HTR-8/SVneo (cell line): ENCODE measurements at regions not wholly inside any gene's neighbourhood (a gene's known extent, or its start where the extent isn't known, plus 50 kb on each side); places are given as distances from the start of the nearest gene placed in this dataset.
"Not testable (repeated sequence)": the region's sequence is repeated elsewhere in the genome, so short reads cannot be mapped to it uniquely, and the experiment has no call there.

Experiments
- DNase-seq: peaks from one replicate; pipeline ENCODE4 v3.0.0; 2011; ENCODE audit warnings: low spot score, mixed read lengths; ENCODE audit not compliant: insufficient read length
- FAIRE-seq: peaks from 2 replicates; lab custom pipeline; 2011; peaks lifted over from hg19 to GRCh38; lab: Jason Lieb, UNC

GRCh38 chr13:112144616-112145550 lies 77.9 kb downstream of the SOX1 start:
- FAIRE-seq, result no peak
- DNase-seq, result no peak

- DNase-seq (no peak), FAIRE-seq (no peak)
Measured at GRCh38 chr13:112145551-112146360, 78.8 kb downstream of the SOX1 start.

GRCh38 chr13:112150352-112150751 lies 83.4 kb downstream of the SOX1 start:
- FAIRE-seq (no peak), DNase-seq (no peak)

- no peak for FAIRE-seq
- no peak for DNase-seq
Measured at GRCh38 chr13:112152846-112153245, 85.9 kb downstream of the SOX1 start.

DNA sequence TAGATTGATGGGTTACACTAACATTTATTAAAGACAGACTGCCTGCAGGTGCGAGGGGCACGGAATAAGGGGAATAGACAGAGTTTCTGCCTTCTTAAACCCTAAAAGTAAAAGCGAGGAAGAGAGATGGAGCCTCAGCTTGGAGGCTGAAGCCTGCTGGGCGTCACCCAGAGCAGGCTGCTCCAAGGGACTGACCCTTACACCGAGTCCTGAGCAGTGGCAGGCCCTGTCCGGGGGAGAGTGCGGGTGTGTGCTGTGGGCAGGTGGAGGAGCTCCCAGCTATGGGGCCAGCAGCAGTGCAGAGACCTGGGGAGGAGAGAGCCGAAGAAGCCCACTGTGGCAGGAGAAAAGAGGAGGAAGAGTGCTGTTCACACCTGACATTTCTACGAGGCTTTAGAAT lies 86.4 kb downstream of the SOX1 start:
- DNase-seq (no peak), FAIRE-seq (no peak)

GRCh38 chr13:112153846-112154245 lies 86.9 kb downstream of the SOX1 start:
- FAIRE-seq, result no peak
- DNase-seq, result no peak

DNA sequence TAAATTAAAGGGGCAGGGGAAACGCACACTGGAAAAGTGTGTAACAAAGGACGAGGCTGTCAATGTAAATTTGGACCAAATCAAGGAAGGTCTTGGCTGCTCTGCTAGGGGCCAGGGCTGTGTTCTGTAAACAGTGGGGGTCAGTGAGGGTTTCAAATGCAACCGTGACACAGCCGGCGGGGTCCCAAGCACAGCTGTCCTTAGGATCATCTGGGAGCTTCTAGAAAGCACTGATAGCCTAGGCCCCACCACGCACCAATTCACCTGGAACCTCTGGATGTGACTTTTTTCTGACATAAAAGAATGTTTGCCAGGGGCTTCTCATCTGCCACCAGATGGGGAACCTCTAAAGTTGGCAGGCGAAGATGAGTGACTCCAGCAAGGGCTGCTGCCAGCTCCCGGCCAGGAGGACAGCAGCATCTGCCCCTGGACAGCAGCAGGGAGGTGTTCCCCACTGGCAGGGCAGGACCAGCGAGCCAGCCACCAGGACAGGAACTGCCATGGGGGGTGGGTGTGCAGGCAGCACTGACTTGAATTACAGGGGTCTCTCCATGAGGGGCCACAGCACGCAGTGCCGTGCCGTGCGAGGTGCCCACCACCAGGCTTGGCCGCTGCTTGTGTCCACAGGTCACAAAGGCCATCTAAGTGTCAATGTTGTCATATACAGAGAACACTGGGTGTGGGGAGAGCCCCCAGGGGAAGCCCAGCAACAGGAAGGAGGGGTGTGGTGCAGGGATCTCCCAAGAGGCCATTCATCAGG lies 87.5 kb downstream of the SOX1 start:
- FAIRE-seq (no peak), DNase-seq (no peak)

DNA sequence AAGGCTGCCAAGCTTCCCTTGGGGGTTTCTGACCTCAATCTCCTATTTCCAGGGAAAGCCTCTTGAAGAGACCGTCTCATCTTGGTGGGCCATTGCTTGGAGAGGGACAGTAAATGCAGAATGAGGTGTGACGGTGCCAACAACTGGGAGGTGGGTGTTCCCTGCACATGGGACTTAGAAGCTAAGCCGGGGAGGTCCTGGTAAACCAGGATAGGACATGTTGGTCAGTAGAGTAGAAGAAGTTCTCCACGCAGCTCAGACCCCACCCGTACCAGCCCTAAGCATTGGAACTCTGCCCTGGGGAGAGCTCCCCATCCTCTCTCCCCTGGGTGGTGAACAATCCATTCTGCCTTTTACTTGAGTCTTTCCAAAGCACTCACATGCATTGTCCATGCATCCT lies 92.0 kb downstream of the SOX1 start:
- no peak for FAIRE-seq
- no peak for DNase-seq

DNA sequence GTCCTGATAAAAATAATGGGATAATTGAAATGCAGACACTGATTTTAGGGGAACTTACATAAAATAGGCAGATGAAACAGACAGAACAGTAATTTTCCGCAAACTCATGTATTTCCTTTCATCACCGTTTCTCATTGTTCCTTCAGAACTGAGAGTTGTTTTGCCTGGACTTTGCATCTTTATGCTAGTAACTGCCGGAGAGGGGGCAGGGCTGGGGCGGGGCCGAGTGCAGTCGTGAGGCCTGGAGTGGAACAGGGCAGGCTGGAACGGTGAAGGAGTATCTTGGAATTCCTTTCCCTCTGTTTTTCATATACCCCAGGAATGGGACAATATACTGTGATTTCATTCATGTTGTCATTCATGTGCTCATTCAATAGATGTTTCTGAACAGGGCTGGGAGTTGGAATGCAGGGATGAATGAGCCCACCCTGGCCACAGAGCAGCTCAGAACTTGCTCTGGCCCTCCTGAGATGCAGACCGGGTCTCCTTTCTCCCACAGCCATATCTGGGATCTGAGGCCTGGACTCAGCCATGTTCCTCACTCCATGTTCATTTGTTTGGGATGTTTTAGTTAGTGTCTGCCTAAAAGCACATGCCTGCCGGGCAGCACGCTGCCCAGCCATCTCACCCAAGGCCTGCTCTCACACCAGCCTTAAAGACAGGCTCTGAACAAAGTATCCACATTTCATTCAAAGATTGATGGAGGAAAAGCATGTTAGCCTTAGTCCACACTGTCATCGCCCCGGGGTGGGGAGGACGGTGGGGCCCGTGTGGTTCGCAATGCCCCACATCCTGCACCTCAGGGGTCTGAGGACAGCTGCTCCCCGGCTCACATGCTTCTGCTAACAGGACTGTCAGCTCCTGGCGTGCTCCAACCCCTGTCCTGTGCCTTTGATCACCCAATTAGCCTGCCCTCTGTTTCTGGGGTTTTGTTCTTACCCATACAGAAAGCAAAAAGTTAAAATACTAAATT lies 92.9 kb downstream of the SOX1 start:
- no peak for FAIRE-seq
- no peak for DNase-seq

DNA sequence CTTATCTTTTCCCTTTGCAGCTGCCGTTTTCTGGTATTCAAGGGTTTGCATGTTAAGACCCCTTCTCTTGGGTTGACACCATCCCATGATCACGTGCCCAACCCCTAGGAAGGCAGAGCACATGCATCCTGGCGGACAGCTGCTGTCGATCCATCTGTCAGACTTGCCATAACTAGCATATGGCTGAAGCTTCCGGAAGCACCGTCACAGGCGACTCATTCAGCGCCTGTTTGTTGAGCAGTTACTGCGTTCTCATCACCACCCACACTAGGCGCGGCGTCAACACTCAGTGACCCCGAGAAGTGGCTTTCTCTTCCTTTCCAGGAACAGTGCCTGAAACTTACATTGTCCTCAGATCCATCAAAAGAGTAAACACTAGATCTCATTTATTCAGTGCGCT lies 93.6 kb downstream of the SOX1 start:
- DNase-seq, result no peak
- FAIRE-seq, result no peak

GRCh38 chr13:112161521-112162301 lies 94.8 kb downstream of the SOX1 start:
- FAIRE-seq, result no peak
- no peak for DNase-seq

DNA sequence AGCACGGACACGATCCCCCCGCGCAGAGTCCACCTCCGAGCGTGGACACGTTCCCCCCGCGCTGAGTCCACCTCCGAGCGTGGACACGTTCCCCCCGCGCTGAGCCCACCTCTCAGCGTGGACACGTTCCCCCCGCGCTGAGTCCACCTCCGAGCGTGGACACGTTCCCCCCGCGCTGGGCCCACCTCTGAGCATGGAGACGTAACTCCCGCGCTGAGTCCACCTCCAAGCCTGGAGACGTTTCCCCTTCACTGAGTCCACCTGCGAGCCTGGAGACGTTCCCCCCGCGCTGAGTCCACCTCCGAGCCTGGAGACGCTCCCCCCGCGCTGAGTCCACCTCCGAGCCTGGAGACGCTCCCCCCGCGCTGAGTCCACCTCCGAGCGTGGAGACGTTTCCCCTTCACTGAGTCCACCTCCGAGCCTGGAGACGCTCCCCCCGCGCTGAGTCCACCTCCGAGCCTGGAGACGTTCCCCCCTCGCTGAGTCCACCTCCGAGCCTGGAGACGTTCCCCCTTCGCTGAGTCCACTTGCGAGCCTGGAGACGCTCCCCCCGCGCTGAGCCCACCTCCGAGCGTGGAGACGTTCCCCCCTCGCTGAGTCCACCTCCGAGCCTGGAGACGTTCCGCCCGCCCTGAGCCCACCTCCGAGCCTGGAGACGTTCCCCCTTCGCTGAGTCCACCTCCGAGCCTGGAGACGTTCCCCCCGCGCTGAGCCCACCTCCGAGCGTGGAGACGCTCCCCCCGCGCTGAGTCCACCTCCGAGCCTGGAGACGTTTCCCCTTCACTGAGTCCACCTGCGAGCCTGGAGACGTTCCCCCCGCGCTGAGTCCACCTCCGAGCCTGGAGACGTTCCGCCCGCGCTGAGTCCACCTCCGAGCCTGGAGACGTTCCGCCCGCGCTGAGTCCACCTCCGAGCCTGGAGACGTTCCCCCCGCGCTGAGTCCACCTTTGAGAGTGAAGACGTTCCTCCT lies 97.0 kb downstream of the SOX1 start:
- FAIRE-seq, result not testable (repeated sequence)

DNA sequence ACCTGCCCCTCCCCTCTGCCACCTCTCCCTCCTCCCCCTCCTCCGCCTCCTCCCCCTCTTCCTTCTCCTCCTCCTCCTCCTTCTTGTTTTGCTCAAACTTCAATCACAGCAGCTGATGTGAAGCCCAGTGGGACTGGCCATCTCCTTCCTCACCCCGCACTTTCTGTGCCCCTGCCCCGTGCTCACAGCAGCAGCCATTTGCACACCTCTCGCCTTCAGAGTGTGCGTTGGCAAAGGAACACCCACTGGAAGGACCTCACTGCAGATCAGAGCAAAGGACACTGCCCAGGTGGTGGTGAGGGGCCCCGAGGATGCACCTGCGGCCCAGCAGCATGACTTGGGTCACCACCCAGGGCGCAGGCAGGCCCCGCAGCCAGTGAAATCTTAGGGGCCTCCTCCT lies 98.8 kb downstream of the SOX1 start:
- no peak for FAIRE-seq
- DNase-seq, result no peak

More for the DNA sequence above, 97.0 kb downstream of the SOX1 start:
- not testable (repeated sequence) for DNase-seq

DNA sequence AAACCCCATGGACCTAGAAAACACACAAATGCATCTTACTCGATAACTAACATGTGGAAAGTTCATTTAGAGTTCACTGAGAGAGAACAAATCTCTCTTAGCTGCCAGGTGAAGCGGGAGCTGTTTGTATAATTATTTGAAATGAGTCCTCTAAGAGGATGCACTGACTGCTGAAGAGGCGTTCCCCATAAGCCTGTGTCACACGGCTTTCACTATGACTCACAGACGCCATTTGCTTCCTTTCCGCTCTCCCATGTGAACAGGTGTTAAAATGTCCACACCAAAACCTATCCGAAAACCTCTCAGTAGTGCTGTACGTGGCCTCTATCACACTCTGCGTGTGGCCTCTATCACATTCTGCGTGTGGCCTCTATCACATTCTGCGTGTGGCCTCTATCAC lies 101.8 kb downstream of the SOX1 start:
- DNase-seq (no peak), FAIRE-seq (no peak)

GRCh38 chr13:112169941-112170822 lies 103.2 kb downstream of the SOX1 start:
- FAIRE-seq, result no peak
- no peak for DNase-seq

GRCh38 chr13:112170823-112171569 lies 104.0 kb downstream of the SOX1 start:
- DNase-seq, result no peak
- FAIRE-seq, result no peak
